Sigmoid colon (tissue), 4 donors: ENCODE measurements at regions not wholly inside any gene's neighbourhood (a gene's known extent, or its start where the extent isn't known, plus 50 kb on each side); places are given as distances from the start of the nearest gene placed in this dataset.

ENCODE experiments used
- CTCF ChIP-seq, 4 experiments: fragments of 450-650 bp in 3 of 4; fragments of 200-600 bp in 1 of 4; IDR thresholded peaks; one replicate each; pipeline ENCODE4 v1.5.1; 2016 to 2019; ENCODE audit warnings: antibody characterized with exemption in 4 of 4, mild to moderate bottlenecking in 3 of 4, moderate library complexity in 2 of 4
- EP300 ChIP-seq, 4 donors: sonication (generic); formaldehyde crosslinking; IDR thresholded peaks; one replicate each; pipeline ENCODE4 v1.6.1; 2017; ENCODE audit warnings: antibody characterized with exemption in 4 of 4
- POLR2A ChIP-seq, 2 donors: fragments of 450-650 bp; IDR thresholded peaks; one replicate each; pipeline ENCODE4 v1.6.1; 2016; ENCODE audit warnings: antibody characterized with exemption in 2 of 2, mild to moderate bottlenecking in 2 of 2, moderate library complexity in 2 of 2
- POLR2AphosphoS5 ChIP-seq, 4 donors: sonication (generic); formaldehyde crosslinking; IDR thresholded peaks; one replicate each; pipeline ENCODE4 v1.6.1; 2017; ENCODE audit warnings: antibody characterized with exemption in 4 of 4

GRCh38 chr12:126086242-126086641 is 1021.0 kb downstream of the AACS start:
- TF ChIP-seq CTCF (IDR thresholded peaks at IDR 0.05) (no peak), EP300 (IDR thresholded peaks at IDR 0.05) (no peak), POLR2A (IDR thresholded peaks at IDR 0.05) (no peak), POLR2AphosphoS5 (IDR thresholded peaks at IDR 0.05) (no peak)
